Gastrocnemius medialis (tissue), 4 donors: ENCODE measurements at regions not wholly inside any gene's neighbourhood (a gene's known extent, or its start where the extent isn't known, plus 50 kb on each side); places are given as distances from the start of the nearest gene placed in this dataset.

ENCODE experiments used
- CTCF ChIP-seq, 5 experiments: fragments of 450-650 bp in 3 of 5; fragments of 200-600 bp in 2 of 5; sonication (generic) in 2 of 5; IDR thresholded peaks in 4 of 5; conservative IDR thresholded peaks in 1 of 5; 1 replicate in 4 of 5; 2 replicates in 1 of 5; pipeline ENCODE4 v1.5.1; 2016 to 2019; ENCODE audit warnings: antibody characterized with exemption in 5 of 5, mild to moderate bottlenecking in 3 of 5, moderate library complexity in 3 of 5
- POLR2A ChIP-seq, 2 donors: fragments of 450-650 bp; IDR thresholded peaks; one replicate each; pipeline ENCODE4 v1.6.1; 2017; ENCODE audit warnings: antibody characterized with exemption in 2 of 2, mild to moderate bottlenecking in 2 of 2, moderate library complexity in 2 of 2

- TF ChIP-seq POLR2A (IDR thresholded peaks at IDR 0.05) (no peak), CTCF (IDR thresholded peaks at IDR 0.05 in 4 of 5, conservative IDR thresholded peaks at IDR 0.05 in 1 of 5) (no peak)
Measured at GRCh38 chr7:41420421-41420820, 282.5 kb downstream of the INHBA start.
